Neural cell (in vitro differentiated cells): ENCODE measurements at regions not wholly inside any gene's neighbourhood (a gene's known extent, or its start where the extent isn't known, plus 50 kb on each side); places are given as distances from the start of the nearest gene placed in this dataset.

Source experiments
- CTCF ChIP-seq: fragments of 450-650 bp; IDR thresholded peaks from 2 replicates; pipeline ENCODE4 v1.5.1; 2014; ENCODE audit warnings: antibody characterized with exemption, mild to moderate bottlenecking, moderate library complexity; ENCODE audit not compliant: poor library complexity, severe bottlenecking
- EP300 ChIP-seq: fragments of 450-650 bp; conservative IDR thresholded peaks from 2 replicates; pipeline ENCODE4 v1.6.1; 2014; ENCODE audit warnings: antibody characterized with exemption, mild to moderate bottlenecking, moderate library complexity; ENCODE audit not compliant: poor library complexity, severe bottlenecking
- EZH2 ChIP-seq: fragments of 200-600, 300-800 bp; shearing (Covaris generic), sonication (generic); IDR thresholded peaks from 2 replicates; pipeline ENCODE4 v1.6.1; 2014; ENCODE audit warnings: antibody characterized with exemption, low read length, borderline replicate concordance, mild to moderate bottlenecking; ENCODE audit not compliant: insufficient read depth, poor library complexity, severe bottlenecking
- POLR2AphosphoS5 ChIP-seq: IDR thresholded peaks from 2 replicates; pipeline ENCODE4 v1.6.1; 2012
- RAD21 ChIP-seq: fragments of 450-650 bp; conservative IDR thresholded peaks from 2 replicates; pipeline ENCODE4 v1.6.1; 2014; ENCODE audit warnings: antibody characterized with exemption, mild to moderate bottlenecking, moderate library complexity

DNA sequence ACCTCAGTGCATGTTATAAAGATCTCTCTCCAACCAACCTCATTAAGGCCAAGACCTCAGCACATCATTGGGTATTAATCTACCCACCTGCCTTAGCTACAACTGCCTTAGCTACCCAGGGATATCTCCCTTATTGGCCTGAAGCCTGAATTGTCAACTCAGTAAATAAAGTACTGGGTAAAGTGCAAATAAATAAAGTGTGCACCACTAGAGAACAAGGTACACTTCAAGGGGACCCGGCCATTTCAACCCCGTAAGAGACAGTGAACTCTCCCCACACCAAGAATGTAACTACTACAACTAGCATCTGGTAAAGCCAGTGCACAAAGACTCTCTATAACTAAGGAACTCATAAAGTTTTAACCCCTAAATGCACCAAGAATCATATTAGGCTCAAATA lies 61.7 kb upstream of the POU3F4 start:
- TF ChIP-seq EZH2, result no peak
- no peak for TF ChIP-seq RAD21
- TF ChIP-seq POLR2AphosphoS5, result no peak
- TF ChIP-seq CTCF, result no peak
- TF ChIP-seq EP300, result no peak
